Suprapubic skin (tissue), 4 donors: ENCODE measurements at regions not wholly inside any gene's neighbourhood (a gene's known extent, or its start where the extent isn't known, plus 50 kb on each side); places are given as distances from the start of the nearest gene placed in this dataset.

Source experiments
- DNase-seq, 2 donors: peaks; one replicate each; pipeline ENCODE4 v3.0.0-alpha.2; 2019; ENCODE audit warnings: low spot score in 2 of 2
- H3K27ac ChIP-seq: fragments of 200-600 bp; sonication (generic); one replicate; pipeline ENCODE4 v1.5.1; 2019
- H3K27me3 ChIP-seq: fragments of 200-600 bp; sonication (generic); one replicate; pipeline ENCODE4 v1.5.1; 2019
- H3K36me3 ChIP-seq: fragments of 200-600 bp; sonication (generic); one replicate; pipeline ENCODE4 v1.5.1; 2019
- H3K4me1 ChIP-seq: fragments of 200-600 bp; sonication (generic); one replicate; pipeline ENCODE4 v1.5.1; 2019
- H3K4me3 ChIP-seq: fragments of 200-600 bp; sonication (generic); one replicate; pipeline ENCODE4 v1.5.1; 2019; ENCODE audit warnings: mild to moderate bottlenecking
- H3K9me3 ChIP-seq: fragments of 200-600 bp; sonication (generic); one replicate; pipeline ENCODE4 v1.5.1; 2019
- CTCF ChIP-seq, 2 donors: fragments of 200-600 bp in 1 of 2; fragments of 450-650 bp in 1 of 2; sonication (generic) in 1 of 2; IDR thresholded peaks; one replicate each; pipeline ENCODE4 v1.5.1; 2016 to 2019; ENCODE audit warnings: antibody characterized with exemption in 2 of 2, mild to moderate bottlenecking in 1 of 2, moderate library complexity in 1 of 2
- EP300 ChIP-seq: sonication (generic); formaldehyde crosslinking; IDR thresholded peaks from one replicate; pipeline ENCODE4 v1.6.1; 2017; ENCODE audit warnings: antibody characterized with exemption
- POLR2A ChIP-seq, 2 donors: fragments of 450-650 bp; IDR thresholded peaks; one replicate each; pipeline ENCODE4 v1.6.1; 2017; ENCODE audit warnings: antibody characterized with exemption in 2 of 2, mild to moderate bottlenecking in 2 of 2, moderate library complexity in 2 of 2
- POLR2AphosphoS5 ChIP-seq, 3 donors: sonication (generic); formaldehyde crosslinking; IDR thresholded peaks; one replicate each; pipeline ENCODE4 v1.6.1; 2017; ENCODE audit warnings: antibody characterized with exemption in 3 of 3
- WGBS: methylation state at CpG from one replicate; pipeline ENCODE4 v1.1.5; 2018; 5-methylcytosine and 5-hydroxymethylcytosine counted together

GRCh38 chrX:39043838-39044550 lies 242.7 kb downstream of the MID1IP1 start:
- Histone ChIP-seq H3K27ac (no peak overlapping the region), H3K9me3 (no peaks in the 10 kb centered on the region), H3K4me3 (no peak overlapping the region), H3K27me3 (no peaks in the 10 kb centered on the region), H3K4me1 (no peaks in the 10 kb centered on the region), H3K36me3 (no peaks in the 10 kb centered on the region)
- WGBS = 69% methylated on average over 2 of the region's 2 CpGs
- no peak for DNase-seq
- no peak for TF ChIP-seq CTCF (IDR thresholded peaks at IDR 0.05)
- no peak for TF ChIP-seq EP300
- TF ChIP-seq POLR2A (IDR thresholded peaks at IDR 0.05) = no peak
- TF ChIP-seq POLR2AphosphoS5 (IDR thresholded peaks at IDR 0.05) = no peak

- Histone ChIP-seq H3K27me3 (no peaks in the 10 kb centered on the region), H3K4me3 (no peak overlapping the region), H3K27ac (no peak overlapping the region), H3K36me3 (no peaks in the 10 kb centered on the region), H3K9me3 (no peaks in the 10 kb centered on the region), H3K4me1 (peaks cover 4% of the 10 kb centered on the region)
- TF ChIP-seq POLR2A (IDR thresholded peaks at IDR 0.05) (no peak), EP300 (no peak), CTCF (IDR thresholded peaks at IDR 0.05) (no peak), POLR2AphosphoS5 (IDR thresholded peaks at IDR 0.05) (no peak)
- no peak for DNase-seq
- WGBS = 86% methylated on average over 2 of the region's 2 CpGs
Observed at GRCh38 chrX:39047174-39047573, 245.9 kb downstream of the MID1IP1 start.

- TF ChIP-seq POLR2AphosphoS5 (IDR thresholded peaks at IDR 0.05) (no peak), EP300 (no peak), CTCF (IDR thresholded peaks at IDR 0.05) (no peak), POLR2A (IDR thresholded peaks at IDR 0.05) (no peak)
- H3K27me3 ChIP-seq = no peaks in the 10 kb centered on the region
- H3K4me3 ChIP-seq = no peak overlapping the region
- H3K9me3 ChIP-seq = no peaks in the 10 kb centered on the region
- no peak for DNase-seq
- H3K4me1 ChIP-seq = peaks cover 4% of the 10 kb centered on the region
- no peaks in the 10 kb centered on the region for H3K36me3 ChIP-seq
- WGBS = 72% methylated on average over 2 of the region's 2 CpGs
- no peak overlapping the region for H3K27ac ChIP-seq
Observed at GRCh38 chrX:39049975-39050374, 248.7 kb downstream of the MID1IP1 start.

GRCh38 chrX:39050427-39050826 lies 249.2 kb downstream of the MID1IP1 start:
- WGBS = 65% methylated on average over 4 of the region's 4 CpGs
- Histone ChIP-seq H3K27ac (no peak overlapping the region), H3K4me3 (no peak overlapping the region), H3K36me3 (no peaks in the 10 kb centered on the region), H3K9me3 (no peaks in the 10 kb centered on the region), H3K27me3 (no peaks in the 10 kb centered on the region), H3K4me1 (peaks cover 4% of the 10 kb centered on the region)
- TF ChIP-seq POLR2AphosphoS5 (IDR thresholded peaks at IDR 0.05) (no peak), CTCF (IDR thresholded peaks at IDR 0.05) (no peak), EP300 (no peak), POLR2A (IDR thresholded peaks at IDR 0.05) (no peak)
- no peak for DNase-seq

GRCh38 chrX:39052751-39053150 lies 251.5 kb downstream of the MID1IP1 start:
- Histone ChIP-seq H3K36me3 (no peaks in the 10 kb centered on the region), H3K27ac (no peak overlapping the region), H3K4me3 (no peak overlapping the region), H3K4me1 (peaks cover 4% of the 10 kb centered on the region), H3K9me3 (no peaks in the 10 kb centered on the region), H3K27me3 (no peaks in the 10 kb centered on the region)
- TF ChIP-seq EP300 = no peak
- no peak for TF ChIP-seq CTCF (IDR thresholded peaks at IDR 0.05)
- no peak for TF ChIP-seq POLR2AphosphoS5 (IDR thresholded peaks at IDR 0.05)
- no peak for TF ChIP-seq POLR2A (IDR thresholded peaks at IDR 0.05)
- DNase-seq = no peak
- 76% methylated on average over 2 of the region's 2 CpGs for WGBS
